SW 1271 (cell line): ENCODE measurements at regions not wholly inside any gene's neighbourhood (a gene's known extent, or its start where the extent isn't known, plus 50 kb on each side); places are given as distances from the start of the nearest gene placed in this dataset.
"Not testable (repeated sequence)": the region's sequence is repeated elsewhere in the genome, so short reads cannot be mapped to it uniquely, and the experiment has no call there.

Source experiments
- DNase-seq, 2 experiments: peaks; one replicate each; lab custom pipeline; 2025; lab: John Stamatoyannopoulos, UW

DNA sequence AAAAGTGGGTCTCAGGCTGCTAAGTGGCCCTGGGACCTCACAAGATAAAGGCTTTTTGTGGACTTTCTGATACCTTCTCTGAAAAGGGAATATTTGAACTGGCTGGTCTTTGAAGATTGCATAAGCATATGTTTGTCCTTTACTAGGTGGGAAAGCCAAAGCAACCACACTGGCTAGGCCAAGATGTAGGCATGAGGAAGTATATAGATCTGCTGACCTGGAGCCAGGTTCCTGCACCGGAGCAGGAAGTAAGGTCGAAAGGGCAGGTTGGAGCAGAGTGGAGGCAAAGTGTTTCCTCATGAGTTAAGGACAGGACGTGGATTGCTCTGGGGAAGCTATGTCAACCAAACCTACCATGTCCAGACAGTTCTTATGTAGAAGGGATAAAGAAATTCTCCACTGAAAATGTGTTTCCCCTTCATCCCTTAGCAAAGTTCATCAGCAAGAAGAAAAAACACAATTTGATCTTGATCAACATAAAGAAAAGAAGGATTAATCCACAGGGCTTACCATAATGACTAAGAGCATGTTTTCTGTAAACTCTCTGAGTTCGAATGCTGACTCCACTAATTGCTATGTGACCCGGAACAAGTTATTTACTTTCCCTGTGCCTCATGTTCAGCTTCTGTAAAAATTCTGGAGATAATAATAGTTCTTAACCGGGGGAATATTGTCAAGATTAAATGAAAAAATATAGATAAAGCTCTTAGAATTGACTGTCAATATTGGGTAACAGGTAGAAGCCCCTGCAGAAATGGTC is 156.1 kb upstream of the SRD5A2 start:
- DNase-seq = no peak

DNA sequence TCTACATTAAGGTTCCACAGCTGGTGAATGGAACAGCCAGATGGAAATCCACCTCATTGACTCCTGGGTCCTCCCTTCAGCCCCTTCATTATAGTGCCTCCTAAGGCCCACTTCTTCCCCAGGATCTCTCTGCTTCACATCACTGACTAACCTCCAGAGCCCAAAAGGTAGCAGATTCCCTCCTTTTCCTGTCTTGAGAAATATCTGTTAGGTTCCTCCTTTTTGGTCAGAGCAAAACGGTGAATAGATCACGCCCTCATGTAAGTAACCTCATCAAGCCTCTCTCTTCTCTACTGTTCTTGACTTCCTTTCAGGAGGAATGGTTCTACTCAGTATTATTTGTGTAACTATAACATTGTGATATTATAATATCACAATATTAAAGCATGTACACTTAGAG is 155.0 kb upstream of the SRD5A2 start:
- no peak for DNase-seq

DNA sequence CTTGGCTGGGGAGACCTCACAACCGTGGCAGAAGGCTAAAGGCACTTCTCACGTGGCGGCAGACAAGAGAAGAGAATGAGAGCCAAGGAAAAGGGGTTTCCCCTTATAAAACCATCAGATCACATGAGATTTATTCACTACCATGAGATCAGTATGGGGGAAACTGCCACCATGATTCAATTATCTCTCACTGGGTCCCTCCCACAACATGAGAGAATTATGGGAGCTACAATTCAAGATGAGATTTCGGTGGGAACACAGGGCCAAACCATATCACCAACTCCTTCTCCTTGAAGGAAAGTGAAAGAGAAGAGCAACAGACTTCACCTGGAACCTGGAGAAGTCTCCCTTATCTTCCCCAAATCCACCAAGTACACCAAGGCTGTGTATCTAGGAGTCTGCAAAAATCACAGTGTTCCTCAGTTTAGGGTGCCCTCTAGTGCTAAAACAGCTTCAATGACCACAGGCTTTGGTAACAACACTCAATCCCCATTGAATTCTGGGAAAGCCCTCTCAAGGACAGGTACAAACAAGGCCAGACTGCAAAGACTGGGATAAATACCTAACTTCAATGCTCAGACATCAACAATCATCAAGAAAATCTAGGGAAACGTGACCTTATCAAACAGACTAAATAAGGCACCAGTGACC is 148.8 kb upstream of the SRD5A2 start:
- DNase-seq = peak; percentile 36 to 74

DNA sequence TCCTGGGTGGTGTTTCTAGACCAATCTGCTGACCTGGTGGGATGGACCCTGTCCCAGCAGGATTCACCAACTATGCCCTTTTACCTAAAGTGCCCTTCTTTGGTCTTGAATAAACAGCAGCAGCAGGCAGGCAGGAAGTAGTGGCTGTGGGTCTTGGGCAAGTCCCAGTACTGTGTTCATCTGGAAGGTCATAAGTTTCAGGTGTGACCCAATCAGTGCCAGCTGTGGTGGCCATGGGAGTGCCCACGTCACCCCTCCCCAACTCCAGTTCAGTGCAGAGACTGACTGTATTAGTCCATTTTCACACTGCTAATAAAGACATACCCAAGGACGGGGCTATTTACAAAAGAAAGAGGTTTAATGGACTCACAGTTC is 148.3 kb upstream of the SRD5A2 start:
- DNase-seq = no peak

DNA sequence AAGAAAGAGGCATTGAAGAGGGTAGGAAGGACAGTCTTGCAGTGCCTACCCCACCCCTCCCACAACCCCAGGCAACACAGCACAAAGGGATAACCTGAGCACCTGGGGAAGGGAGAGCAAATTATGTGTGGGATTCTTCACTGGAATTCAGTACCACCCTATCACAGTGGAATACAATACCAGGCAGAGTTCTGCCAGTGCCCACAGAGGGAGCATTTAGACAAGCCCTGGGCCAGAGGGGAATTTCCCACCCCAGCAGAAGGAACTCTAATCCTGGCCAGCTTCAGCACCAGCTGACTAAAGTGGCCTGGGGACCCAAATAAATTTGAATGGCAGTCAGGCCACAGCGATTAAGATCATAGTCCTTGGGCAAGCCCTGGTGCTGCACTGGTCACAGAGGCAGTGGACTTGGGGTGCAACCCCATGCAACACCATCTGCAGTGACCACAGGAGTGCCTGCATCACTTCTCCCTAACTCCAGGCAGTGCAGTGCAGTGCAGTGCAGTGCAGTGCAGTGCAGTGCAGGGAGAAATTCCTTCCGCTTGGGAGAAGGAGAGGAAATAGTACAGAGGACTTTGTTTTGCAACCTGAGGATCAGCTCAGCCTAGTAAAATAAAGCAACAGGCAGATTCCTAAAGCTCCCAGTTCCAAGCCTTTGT is 147.8 kb upstream of the SRD5A2 start:
- DNase-seq = no peak

DNA sequence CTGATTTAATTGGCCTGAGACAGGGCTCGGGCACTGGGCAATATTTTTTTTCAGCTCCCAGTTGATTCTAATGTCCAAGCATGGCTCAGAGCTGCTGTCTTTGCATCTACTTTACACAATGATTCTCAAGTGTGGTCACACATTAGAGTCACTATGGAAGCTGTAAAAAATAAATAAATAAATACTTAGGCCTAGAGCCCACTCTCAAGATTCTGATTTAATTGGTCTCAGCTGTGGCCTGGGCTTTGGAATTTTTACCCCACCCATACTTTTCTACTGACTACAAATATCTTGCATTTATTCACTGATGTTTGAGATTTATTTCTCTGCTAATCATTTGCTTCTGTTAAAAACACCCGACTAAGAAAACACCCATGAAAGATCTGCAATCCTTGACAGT is 145.7 kb upstream of the SRD5A2 start:
- no peak for DNase-seq

DNA sequence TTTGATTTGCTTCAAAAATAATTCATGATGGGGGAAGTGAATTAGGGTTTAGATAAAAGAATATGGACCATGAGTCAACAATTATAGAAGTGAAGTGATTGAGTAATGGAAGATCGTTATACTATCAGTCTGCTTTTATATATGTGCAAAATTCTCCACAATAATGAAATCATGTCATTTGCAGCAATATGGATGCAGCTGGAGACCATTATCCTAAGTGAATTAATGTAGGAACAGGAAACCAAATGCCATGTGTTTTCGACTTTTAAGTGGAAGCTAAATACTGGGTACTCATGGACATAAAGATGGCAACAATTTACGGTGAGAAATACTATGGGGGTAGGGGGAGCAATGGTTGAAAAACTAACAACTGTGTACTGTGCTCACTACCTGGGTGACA is 144.7 kb upstream of the SRD5A2 start:
- DNase-seq = no peak

DNA sequence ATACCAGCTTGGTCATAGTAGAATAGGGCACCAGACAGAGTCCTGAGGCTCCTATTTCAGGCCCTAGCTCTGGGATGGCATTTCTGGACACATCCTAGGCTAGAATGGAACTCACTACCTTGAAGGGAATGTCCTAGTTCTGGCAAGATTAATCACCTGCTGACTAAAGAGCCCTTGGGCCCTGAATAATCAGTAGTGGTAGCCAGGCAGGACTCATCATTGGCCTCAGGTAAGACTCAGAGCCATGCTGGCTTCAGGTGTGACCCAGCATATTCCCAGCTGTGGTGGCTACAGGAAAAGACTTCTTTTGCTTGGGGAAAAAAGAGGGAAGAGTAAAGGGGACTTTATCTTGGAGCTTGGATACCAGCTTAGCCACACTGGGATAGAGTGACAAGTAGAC is 131.0 kb upstream of the SRD5A2 start:
- DNase-seq = no peak

DNA sequence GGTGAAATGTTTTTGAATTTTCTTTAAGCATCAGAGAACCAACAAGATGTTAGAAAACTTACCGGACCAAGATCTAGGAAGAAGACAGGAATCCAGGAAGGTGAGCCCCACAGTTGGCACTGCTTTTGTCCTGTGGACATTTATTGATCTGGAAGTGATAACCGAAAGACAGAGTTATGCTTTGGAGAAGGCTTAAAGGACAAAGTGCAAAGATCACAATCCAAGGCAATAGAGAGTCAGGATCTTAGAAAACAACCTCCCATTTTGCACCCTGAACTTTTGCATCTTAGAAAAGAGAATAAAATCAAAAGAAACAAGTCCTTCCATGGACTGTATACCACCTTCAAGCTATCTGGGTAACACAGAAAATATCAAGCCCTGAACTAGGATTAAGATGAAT is 129.4 kb upstream of the SRD5A2 start:
- no peak for DNase-seq

DNA sequence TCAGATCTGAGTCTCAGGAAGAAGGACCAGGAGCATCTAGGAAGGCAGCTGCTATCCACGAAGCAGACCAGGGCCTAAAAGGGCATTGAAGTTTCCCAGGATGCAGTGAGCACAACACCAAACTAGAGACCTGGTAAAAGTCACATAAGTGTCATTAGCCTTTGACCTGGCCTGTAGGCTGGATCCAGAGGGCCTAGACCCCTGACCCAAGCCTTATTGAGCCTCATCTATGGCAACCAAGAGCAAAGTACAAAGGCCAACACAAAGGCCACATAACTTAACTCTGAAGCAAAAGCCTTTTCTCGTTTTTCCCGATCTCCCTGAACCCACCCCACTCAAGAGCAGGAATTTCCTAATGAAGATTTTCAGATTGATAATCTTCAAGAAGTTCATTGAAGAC is 127.3 kb upstream of the SRD5A2 start:
- no peak for DNase-seq

DNA sequence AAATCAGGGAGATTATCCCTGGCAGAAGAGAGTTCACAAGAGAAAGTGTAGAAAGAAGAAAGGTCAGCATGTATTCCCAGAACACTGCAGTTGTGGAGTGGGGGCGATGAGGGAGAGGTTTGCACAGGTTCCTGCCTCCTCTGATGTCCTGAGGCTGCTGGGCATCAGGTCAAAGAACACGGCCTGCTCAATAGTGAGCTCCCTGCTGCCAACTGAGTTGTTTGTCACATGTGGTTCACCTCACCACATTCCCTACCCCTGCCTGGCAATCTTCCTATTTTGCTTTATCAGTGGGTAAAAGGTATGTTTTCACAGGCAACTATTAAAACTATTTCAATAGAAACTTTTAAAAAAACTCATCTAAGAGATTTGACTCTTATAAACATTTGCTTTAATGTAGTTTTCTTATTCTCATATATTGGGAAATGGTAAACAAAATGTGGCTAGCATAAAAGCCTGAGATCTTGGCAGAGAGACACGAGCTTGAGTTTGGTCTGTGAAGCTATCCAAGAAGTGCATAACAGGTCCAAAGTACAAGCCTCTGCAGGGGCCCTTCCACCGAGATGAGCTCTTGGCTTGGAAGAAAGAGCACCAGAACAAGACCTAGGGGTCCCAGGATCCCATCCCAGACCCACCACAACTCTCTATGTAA is 123.9 kb upstream of the SRD5A2 start:
- DNase-seq = no peak

DNA sequence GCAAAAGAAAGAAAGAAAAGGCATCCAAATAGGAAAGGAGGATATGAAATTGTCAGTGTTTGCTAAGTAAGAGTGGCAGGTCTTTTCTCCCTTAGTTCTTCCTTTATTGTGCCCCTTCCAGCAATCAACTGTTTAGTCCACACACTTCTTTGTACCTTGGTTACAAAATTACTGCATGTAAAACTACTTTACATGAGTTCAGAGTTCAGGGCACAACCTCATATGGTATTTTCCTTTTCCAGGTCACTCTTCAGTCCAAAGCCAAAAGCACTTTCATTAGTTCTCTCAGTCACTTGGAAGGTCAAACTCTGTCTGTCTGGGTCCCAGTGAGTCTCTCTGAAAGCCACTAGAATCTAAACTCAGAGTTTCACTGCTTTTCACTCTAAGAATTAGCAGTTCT is 122.5 kb upstream of the SRD5A2 start:
- DNase-seq = no peak

DNA sequence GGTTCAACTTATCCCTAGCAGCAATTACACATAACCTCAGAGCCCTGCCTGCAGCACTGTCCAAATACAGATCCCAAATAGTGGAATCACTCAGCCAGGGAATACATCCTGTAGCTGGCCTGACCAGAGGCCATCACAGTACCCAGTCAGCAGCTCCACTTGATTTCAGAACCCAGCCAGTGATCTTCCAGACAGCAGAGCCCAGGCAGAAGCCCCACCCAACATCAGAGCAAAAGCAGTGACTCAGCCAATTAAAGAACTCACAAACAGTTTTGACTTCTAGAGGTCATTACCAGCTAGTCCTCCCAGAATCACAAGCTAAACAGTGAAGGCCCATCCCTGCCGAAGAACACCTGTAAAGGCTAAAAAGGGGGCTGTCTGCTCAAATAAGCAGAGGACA is 118.0 kb upstream of the SRD5A2 start:
- DNase-seq = no peak

DNA sequence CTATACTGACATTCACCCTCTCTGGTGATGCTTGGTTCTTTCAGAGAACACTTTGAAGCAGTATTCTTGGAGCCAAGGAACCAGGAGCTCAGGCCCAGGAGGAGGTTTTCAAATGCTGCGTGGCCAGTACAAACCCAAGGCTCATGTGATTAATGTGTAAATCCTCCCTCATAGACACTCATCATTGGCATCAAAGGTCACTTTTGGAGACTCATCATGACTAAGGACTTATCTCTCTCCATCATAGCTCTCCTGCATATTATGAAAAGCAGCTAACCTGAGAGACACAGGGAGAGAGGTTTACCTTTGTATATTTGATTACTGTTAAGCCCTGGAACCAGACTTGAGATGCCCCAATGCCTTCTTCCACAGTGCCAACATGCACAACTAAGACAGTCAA is 115.3 kb upstream of the SRD5A2 start:
- DNase-seq = no peak

DNA sequence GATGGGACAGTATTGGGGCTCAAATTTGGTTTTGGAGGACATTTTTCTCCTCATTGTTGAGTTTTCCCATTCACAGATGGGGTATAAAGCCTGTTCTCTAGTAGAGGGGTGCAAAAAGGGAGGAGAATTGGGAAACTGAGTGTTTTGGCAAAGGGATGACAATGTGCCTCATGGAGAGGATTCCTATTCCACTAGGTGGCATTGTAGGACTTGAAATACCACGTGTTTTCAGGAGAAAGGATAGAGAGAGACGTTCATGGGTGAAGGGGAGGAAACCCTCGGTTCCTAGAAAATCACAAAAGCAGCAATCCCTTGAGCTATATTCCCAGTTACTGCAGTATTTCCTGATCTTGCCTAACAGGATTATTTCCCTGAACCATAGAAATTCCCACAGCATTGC is 113.7 kb upstream of the SRD5A2 start:
- DNase-seq = no peak

DNA sequence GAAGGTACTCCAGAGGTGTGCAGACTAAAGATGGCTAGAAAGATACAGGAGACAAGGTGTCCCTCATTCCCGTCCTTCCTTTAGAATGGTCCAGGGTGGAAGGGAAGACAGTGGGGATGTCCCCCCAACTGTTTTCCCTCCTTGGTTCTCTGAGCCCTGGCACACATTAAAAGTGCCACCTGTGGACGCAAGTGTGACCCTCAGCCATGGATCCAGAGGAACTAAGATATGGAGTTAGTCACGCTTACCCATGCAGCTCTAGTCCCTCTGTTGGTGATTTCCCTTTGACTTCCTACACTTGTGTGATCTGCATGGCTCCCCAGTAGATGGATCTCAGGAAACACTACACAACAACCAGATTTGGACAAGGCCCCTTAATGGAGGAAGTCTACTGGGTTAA is 113.1 kb upstream of the SRD5A2 start:
- peak in 1 of 2 experiments; percentile 8 for DNase-seq

DNA sequence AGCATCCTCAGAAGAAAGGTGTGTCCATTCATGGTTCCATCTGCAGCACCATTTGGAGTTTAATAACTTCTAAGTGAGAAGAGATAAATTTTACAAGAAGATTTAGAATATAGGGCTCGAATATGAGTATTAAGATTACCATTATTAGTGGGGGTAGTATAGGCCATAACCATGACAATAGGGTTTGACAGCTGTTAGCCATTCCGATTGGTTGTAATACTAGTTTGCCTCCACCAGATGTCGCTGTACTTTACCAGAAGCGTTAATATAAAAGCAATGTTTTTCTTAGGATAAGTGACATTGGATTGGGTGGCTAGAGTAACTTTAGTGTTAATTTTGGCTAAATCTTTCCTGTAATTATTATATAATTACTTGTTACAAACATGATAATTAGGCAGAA is 107.5 kb upstream of the SRD5A2 start:
- peak in 1 of 2 experiments; percentile 16 for DNase-seq

DNA sequence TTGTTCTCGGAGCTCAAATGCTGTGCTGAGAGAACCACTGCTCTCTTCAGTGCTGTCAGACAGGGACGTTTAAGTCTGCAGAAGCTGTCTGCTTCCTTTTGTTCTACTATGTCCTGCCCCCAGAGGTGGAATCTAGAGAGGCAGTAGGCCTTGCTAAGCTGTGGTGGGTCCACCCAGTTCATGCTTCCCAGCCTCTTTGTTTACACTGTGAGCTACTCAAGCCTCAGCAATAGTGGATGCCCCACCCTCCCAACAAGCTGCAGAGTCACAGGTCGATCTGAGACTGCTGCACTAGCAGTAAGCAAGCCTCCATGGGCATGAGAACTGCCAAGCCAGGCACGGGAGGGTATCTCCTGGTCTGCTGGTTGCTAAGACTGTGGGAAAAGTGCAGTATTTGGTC is 102.8 kb upstream of the SRD5A2 start:
- not testable (repeated sequence) for DNase-seq

DNA sequence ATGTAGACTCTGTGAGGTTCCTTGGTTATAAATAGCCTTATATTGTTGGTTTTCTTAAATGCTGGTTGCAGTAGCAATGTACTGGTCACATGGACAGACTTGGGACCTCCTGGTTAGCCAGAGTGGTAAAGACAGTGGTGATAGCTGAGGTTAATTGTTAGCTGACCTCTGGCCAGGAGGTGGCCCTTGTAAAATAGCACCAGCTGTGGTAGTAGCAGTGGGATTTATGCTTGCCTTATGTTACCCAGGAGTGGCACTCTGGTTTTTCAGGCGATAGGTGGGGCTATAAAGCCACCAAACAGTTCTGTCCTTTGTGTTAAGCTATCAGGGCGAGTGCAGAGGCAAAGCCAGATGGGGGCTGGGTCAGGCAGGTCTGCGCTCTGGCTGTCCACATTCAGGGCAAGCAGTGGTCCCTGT is 94.8 kb upstream of the SRD5A2 start:
- peak in 1 of 2 experiments; percentile 26 for DNase-seq

DNA sequence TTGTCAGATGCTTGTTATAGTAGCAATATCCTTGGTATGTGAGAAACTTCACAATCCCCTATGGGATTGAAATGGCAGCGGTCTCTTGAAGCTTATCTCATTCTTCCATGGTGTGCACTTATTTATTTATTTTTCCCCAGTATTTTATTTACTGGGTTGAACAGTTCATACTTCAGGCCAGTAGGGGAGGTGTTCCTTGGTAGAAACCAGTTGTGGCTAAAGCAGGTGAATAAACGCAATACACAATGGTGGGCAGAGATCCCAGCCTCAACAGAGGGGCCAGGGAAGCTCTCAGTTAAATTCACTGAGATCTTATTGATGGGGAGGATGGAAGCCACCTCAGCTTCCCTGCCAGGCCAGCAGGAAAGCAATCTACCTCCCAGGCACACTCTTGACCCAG is 93.7 kb upstream of the SRD5A2 start:
- peak in 1 of 2 experiments; percentile 5 for DNase-seq

DNA sequence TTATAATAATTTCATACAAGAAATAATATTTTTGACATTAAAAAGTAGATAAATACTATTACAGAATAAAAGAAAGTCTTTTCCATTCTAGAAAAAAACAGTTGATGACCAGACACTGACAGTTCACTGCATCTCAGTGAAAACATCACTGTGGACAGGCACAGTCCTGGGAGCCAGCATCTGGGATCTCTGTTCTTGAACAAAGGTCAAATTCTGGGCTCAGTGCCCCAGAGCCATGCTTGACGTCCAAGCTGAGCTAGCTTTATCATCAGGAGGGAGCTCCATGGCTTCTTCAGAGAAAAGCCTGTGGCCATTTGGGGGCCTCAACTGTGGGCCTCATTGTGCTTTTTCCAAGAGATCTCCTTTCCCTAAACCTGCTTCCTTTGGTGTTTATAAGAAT is 86.1 kb upstream of the SRD5A2 start:
- no peak for DNase-seq

DNA sequence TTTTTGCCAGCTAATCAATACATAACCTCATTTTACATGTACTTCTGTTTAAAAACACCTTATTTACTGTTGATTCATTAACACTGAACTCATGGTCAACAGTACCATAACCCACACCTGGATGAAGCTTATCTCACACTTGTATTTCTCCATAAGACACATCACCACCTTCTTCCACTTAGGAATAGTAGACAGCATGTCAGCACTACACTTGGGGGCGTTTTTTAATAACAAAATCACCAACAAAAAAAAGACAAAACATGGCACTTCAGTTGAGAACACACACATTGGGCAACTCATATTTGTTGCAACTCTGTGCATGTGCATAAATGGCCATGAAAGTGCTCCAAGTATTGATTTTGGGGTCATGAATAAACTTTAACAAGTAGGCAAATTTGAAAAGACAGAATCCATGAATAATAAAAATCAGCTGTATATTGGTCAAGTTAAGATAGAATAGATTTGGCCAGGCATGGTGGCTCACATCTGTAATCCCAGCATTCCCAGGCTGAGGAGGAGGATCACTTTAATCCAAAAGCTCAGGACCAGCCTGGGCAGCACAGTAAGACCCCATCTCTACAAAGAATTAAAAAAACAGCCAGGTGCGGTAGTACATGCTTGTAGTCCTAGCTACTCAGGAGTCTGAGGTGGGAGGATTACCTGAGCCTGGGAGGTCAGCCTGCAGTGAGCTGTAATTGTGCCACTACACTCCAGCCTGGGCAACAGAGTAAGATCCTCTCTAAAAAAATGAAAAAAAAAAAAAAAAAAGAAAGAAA is 84.4 kb upstream of the SRD5A2 start:
- no peak for DNase-seq
